GM03348 (cell line): ENCODE measurements at regions not wholly inside any gene's neighbourhood (a gene's known extent, or its start where the extent isn't known, plus 50 kb on each side); places are given as distances from the start of the nearest gene placed in this dataset.
"Not testable (repeated sequence)": the region's sequence is repeated elsewhere in the genome, so short reads cannot be mapped to it uniquely, and the experiment has no call there.

ENCODE experiments used
- DNase-seq: peaks from one replicate; pipeline ENCODE4 v3.0.0; 2012; ENCODE audit warnings: low spot score

DNA sequence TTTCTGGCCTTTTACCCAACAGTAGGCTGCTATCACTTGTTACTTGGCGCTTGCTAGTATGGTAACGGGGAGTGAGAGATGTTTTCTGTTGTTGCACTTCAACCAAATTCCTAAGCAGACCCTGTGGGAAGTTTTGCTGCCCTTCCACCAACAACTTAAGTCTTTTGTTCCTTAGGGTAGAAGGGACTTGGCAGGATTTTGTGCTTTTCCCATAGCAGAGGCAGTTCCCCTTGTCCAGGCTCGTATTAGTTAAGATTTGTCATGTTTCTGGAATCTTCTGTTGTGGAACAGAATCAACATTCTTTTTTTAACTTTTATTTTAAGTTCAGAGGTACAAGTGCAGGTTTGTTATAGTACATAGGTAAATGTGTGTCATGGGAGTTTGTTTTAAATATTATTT, 73.2 kb upstream of the SGIP1 start:
- no peak for DNase-seq

GRCh38 chr1:66462313-66462712, 71.6 kb upstream of the SGIP1 start:
- no peak for DNase-seq

GRCh38 chr1:66464351-66464750, 69.6 kb upstream of the SGIP1 start:
- no peak for DNase-seq

DNA sequence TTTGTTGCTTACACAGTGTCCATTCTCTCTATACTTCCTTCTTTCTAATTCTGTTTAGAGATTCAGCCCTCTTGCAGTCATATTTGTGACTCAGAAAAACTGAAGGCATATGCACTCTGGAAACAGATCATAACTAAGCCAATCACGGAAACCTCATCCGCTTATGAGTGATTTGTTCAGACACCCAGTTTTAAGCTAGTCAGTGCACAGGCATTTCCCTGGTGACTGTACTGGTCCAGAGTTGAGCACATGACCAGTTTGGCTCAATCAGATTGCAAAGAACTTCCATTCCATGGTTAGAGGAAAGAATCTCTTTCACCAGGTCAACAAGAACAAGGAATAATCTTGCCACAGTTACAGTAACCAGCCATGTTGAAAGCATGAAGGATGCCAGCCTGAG, 69.2 kb upstream of the SGIP1 start:
- DNase-seq = peak; percentile 85

DNA sequence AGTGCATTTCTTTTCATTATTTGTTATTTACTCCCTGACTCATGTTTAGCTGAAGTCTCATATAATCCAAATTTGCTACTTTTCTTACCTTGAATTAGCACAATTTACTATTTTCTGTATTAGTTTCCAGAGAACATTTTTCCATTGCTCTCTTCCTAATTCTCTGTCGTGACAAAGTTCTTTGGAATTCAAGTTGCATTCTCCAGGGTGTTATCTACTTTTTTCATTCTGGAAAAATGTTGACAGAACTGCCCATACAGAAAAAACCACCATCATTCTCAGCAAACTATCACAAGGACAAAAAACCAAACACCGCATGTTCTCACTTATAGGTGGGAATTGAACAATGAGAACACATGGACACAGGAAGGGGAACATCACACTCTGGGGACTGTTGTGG, 67.3 kb upstream of the SGIP1 start:
- DNase-seq = peak; percentile 56

DNA sequence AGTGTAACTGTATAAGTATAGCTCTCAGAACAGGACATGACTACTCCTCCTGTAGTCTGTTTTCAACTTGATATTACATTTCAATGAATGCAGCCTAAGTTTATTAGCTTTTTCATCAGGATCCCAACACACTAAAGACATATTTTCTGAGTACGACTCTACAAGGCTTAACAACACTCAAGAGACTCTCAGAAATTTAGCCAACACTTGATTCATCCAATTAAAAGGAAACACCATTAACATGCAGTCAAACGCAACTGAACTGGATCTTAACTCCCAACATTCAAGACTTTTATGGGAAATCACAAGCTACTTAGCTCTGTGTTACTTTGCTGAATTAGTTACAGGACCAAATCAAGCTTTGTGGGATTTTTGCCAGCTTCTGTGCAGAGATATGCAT, 65.2 kb upstream of the SGIP1 start:
- DNase-seq = no peak

DNA sequence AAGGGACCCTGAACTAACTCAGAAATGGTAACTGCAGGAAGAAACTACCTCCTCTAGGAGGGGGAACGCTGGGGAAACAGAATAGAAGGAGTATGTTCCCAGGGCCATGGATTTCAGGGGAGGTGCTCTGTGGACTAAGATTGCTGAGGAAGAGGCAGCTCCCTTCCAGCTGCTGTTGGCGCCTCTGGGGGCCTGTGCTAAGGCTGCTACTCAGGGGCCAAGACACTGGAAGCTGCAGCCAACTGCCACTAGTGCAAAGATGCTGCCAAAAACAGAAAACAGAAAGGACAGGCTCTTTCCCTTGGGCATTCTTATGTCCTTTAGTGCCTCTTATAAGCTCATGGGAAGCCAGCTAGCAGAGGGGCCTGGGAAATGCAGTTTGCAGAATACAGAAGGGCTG, 58.0 kb upstream of the SGIP1 start:
- DNase-seq = no peak

DNA sequence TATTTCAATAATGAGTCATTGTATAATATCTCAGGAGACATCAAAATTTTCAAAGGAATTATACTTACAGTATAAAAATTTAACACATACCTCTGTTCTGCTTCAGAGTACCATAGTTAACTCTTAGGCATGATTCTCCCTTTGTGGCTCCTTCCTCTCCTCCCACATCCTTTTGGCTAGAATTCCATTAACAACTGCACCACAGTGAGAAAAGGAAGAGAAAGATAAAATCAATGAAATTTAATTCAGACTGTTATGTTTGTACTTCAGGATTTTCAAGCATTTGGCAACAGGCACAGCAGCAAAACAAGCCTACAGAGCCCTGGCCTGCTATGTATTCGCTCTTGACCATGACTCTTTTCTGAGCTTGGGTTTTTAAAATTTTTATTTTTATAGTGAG, 57.2 kb upstream of the SGIP1 start:
- DNase-seq = peak; percentile 48

- peak; percentile 83 for DNase-seq
These were observed 55.8 kb upstream of the SGIP1 start for GRCh38 chr1:66478116-66478515.

DNA sequence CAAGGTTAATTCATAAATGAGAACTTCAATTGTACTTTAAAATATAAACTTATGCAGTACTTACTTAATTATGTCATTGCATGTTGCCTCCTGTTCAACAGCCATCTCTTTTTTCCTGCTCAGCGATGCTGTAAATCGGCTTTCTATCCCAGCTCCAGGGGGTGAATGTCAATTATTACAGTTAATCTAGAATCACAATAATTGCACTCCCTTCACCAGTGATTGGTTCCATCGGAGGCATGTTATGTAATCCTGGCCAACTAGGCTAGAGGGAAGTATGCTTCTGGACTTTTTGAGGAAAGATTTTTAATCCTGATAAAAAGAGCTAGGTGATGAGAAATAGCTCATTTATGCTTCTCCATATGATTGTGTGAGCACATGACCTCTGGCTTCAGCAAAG, 53.8 kb upstream of the SGIP1 start:
- DNase-seq = no peak

GRCh38 chr1:66481215-66481614, 52.7 kb upstream of the SGIP1 start:
- DNase-seq = not testable (repeated sequence)
